Hepatocyte (in vitro differentiated cells): ENCODE measurements at regions not wholly inside any gene's neighbourhood (a gene's known extent, or its start where the extent isn't known, plus 50 kb on each side); places are given as distances from the start of the nearest gene placed in this dataset.
"Not testable (repeated sequence)": the region's sequence is repeated elsewhere in the genome, so short reads cannot be mapped to it uniquely, and the experiment has no call there.

ENCODE experiments used
- DNase-seq: peaks from one replicate; pipeline ENCODE4 v3.0.0-alpha.2; 2016; ENCODE audit warnings: low spot score
- H2AFZ ChIP-seq: fragments of 200-600 bp; sonication (generic); 2 replicates; pipeline ENCODE4 v1.6.0; 2016; ENCODE audit warnings: antibody characterized with exemption, mild to moderate bottlenecking
- H3K27ac ChIP-seq: fragments of 200-600 bp; sonication (generic); 2 replicates; pipeline ENCODE4 v1.5.1; 2016; ENCODE audit warnings: mild to moderate bottlenecking
- H3K27me3 ChIP-seq: fragments of 200-600 bp; sonication (generic); 2 replicates; pipeline ENCODE4 v1.6.1; 2016
- H3K36me3 ChIP-seq: fragments of 200-600 bp; sonication (generic); replicated peaks from 2 replicates; pipeline ENCODE4 v1.5.1; 2016; ENCODE audit warnings: low read depth; ENCODE audit not compliant: insufficient read depth
- H3K4me1 ChIP-seq: fragments of 200-600 bp; sonication (generic); 2 replicates; pipeline ENCODE4 v1.5.1; 2016; ENCODE audit warnings: mild to moderate bottlenecking, moderate library complexity; ENCODE audit not compliant: insufficient read depth
- H3K4me2 ChIP-seq: fragments of 200-600 bp; sonication (generic); 2 replicates; pipeline ENCODE4 v1.6.0; 2016
- H3K4me3 ChIP-seq: fragments of 200-600 bp; sonication (generic); 2 replicates; pipeline ENCODE4 v1.5.1; 2016; ENCODE audit warnings: mild to moderate bottlenecking
- H3K79me2 ChIP-seq: fragments of 200-600 bp; sonication (generic); 2 replicates; pipeline ENCODE4 v1.6.0; 2017; ENCODE audit warnings: mild to moderate bottlenecking
- H3K9me2 ChIP-seq: fragments of 200-600 bp; sonication (generic); replicated peaks from 2 replicates; pipeline ENCODE4 v1.6.0; 2017; ENCODE audit warnings: mild to moderate bottlenecking; ENCODE audit not compliant: insufficient read depth
- H3K9me3 ChIP-seq: fragments of 200-600 bp; sonication (generic); 2 replicates; pipeline ENCODE4 v1.5.1; 2016; ENCODE audit warnings: low read depth, mild to moderate bottlenecking
- H4K20me1 ChIP-seq: fragments of 200-600 bp; sonication (generic); 2 replicates; pipeline ENCODE4 v1.6.0; 2016; ENCODE audit warnings: mild to moderate bottlenecking; ENCODE audit not compliant: insufficient read depth, poor library complexity, severe bottlenecking
- EZH2 ChIP-seq: fragments of 200-600 bp; sonication (generic); IDR thresholded peaks from 2 replicates; pipeline ENCODE4 v1.6.1; 2016; ENCODE audit warnings: antibody characterized with exemption, mild to moderate bottlenecking, borderline replicate concordance
- EZH2phosphoT487 ChIP-seq: fragments of 200-600 bp; sonication (generic); IDR thresholded peaks from one replicate; pipeline ENCODE4 v1.6.1; 2018; ENCODE audit warnings: antibody characterized with exemption, mild to moderate bottlenecking, low read depth, moderate library complexity; ENCODE audit not compliant: unreplicated experiment, severe bottlenecking
- WGBS: methylation state at CpG from one replicate; pipeline ENCODE4 v1.1.6; 2016; ENCODE audit warnings: low lambda C conversion rate; ENCODE audit errors: missing lambda C conversion rate; 5-methylcytosine and 5-hydroxymethylcytosine counted together
- TF ChIP-seq, protein P1 (sequence below): fragments of 200-600 bp; sonication (generic); IDR thresholded peaks from 2 replicates; pipeline ENCODE4 v1.5.1; 2016; ENCODE audit warnings: antibody characterized with exemption, mild to moderate bottlenecking; ENCODE audit not compliant: poor library complexity

DNA sequence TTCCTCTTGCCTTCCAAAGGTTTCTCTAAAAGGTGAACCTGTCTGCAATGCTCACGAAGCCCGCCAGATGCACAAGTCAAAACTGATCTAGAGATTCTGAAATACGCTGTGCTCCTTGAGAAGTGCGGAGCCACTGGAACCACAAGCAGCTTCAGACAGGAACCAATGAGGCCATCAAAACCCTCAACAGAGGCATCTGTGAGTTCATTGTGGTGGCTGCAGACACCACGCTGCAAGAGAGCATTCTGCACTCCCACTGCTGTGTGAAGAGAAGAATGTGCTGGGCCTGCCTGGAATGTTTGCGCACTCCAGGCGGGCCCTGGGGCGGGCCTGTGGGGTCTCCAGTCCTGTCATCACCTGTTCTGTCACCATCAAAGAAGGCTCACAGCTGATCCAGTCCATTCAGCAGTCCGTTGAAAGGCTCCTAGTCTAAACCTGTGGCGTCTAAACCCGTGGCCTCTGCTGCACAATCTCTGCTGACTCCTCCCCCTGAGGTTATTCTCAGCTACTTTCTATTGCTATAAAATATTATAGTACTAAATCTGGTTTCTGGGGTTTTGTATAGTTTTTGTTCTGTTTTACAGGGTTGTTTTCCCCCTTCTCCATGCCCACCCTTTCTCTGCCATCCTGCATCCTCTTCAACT is 187.4 kb downstream of the FAM72C start:
- not testable (repeated sequence) for H3K4me1 ChIP-seq, H3K79me2 ChIP-seq, H3K9me3 ChIP-seq, H3K27ac ChIP-seq, H3K4me2 ChIP-seq, H2AFZ ChIP-seq, DNase-seq, H4K20me1 ChIP-seq, H3K36me3 ChIP-seq, H3K27me3 ChIP-seq, H3K9me2 ChIP-seq, H3K4me3 ChIP-seq
- 79% methylated on average over 4 of the region's 11 CpGs for WGBS

DNA sequence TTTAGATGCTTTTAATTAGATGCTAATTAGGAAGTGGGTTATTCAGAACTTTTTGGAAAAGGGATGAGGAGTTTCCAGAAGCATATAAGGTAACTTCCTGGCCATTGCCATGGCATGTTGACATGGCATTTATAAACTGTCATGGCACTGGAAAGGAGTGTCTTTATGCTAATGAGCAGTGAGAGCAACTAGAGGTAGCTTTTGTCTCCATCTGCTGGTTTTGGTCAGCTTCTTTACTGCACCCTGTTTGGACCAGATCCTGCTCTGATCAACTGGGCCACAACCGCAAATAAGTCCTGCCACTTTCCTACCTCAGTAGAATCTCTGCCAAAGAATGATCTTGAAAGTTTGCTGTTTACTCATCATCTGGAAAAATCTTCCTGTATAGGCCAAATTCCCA is 193.6 kb downstream of the FAM72C start:
- H2AFZ ChIP-seq, H3K4me3 ChIP-seq, H3K9me3 ChIP-seq, H3K4me2 ChIP-seq, H3K27me3 ChIP-seq, H3K79me2 ChIP-seq, H3K4me1 ChIP-seq, H3K9me2 ChIP-seq, H3K27ac ChIP-seq, H3K36me3 ChIP-seq, DNase-seq, H4K20me1 ChIP-seq: not testable (repeated sequence)
- no CpG with 5 or more reads among the region's 1 CpG for WGBS

DNA sequence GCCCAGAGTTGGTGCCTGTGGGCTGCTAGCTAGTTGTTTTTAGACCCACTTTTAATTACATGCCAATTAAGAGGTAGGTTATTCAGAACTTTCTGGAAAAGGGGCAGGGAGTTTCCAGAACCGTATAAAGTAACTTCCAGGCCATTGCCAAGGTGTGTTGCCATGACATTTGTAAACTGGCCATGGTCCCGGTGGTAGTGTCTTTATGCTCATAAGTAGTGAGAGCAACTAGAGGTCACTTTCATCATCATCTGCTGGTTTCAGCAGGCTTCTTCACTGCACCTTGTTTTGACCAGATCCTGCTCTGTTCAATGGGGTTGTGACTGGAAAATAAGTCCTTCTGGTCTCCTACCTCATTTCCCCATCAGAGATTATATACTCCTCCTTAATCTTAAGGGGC is 207.0 kb downstream of the FAM72C start:
- H3K9me2 ChIP-seq, H3K4me3 ChIP-seq, DNase-seq, H3K9me3 ChIP-seq, H2AFZ ChIP-seq, H3K27ac ChIP-seq, H3K4me1 ChIP-seq, H3K4me2 ChIP-seq, H3K27me3 ChIP-seq, H3K79me2 ChIP-seq, H4K20me1 ChIP-seq, H3K36me3 ChIP-seq: not testable (repeated sequence)
- 61% methylated on average over 2 of the region's 2 CpGs for WGBS

DNA sequence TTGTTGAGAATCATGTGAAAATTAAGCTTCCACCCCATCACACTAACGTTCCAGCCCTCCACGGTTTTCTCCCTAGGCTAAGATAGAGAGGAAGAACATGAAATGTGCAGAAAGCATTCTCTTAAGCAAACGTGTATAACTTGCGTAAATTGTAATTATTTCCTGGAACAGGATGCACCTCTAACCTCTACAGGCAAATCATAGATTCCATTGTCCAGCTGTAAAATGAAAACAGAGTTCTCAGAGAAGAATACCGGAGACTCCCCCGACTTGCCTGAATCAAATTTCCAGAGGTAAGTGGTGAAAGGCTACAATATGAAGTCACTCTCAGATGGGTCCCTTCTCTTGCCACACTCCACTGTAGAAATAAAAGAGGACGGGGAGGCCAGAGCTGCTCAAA is 211.4 kb downstream of the FAM72C start:
- H3K36me3 ChIP-seq, H3K4me1 ChIP-seq, H4K20me1 ChIP-seq, H3K27ac ChIP-seq, H3K9me2 ChIP-seq, H3K79me2 ChIP-seq, H3K4me3 ChIP-seq, DNase-seq, H2AFZ ChIP-seq, H3K27me3 ChIP-seq, H3K4me2 ChIP-seq, H3K9me3 ChIP-seq: not testable (repeated sequence)
- WGBS: 62% methylated on average over 7 of the region's 7 CpGs

DNA sequence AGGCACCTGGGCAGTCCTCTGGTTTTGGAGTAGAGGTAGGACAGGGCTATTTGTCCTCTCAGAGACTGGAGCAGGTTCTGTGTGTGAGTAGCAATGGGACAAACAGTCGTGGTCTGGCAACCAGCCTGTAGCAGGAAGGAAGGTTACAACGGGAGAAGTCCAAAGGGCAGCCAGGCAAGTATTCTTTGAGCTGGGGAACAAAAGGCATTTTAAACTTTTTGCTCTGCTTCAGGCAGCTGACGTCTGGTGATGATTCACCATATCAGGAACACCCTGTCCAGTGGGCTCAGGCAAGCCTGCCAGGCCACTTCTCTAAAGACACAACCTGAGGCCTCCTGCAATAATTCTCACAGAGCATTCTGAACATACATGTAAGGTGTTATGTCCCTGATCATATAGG is 215.8 kb downstream of the FAM72C start:
- WGBS: 36% methylated on average over 3 of the region's 3 CpGs
- not testable (repeated sequence) for H2AFZ ChIP-seq, H3K79me2 ChIP-seq, H3K9me3 ChIP-seq, H3K36me3 ChIP-seq, H4K20me1 ChIP-seq, H3K9me2 ChIP-seq, H3K4me3 ChIP-seq, H3K4me2 ChIP-seq, H3K27ac ChIP-seq, DNase-seq, H3K4me1 ChIP-seq, H3K27me3 ChIP-seq

DNA sequence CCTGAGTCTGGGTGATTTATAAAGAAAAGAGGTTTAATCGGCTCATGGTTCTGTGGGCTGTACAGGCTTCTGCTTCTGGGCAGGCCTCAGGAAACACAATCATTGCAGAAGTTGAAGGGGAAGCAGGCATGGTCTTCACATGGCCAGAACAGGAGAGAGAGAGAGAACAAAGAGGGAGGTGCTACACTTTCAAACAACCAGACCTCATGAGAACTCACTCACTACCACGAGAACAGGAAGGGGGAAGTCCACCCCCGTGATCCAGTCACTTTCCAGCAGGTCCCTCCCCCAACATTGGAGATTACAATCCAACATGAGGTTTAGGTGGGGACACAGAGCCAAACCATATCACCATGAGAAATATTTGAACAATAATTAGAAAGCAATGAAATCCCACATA is 222.9 kb downstream of the FAM72C start:
- Histone ChIP-seq H3K79me2 (no peaks in the 10 kb centered on the region), H3K36me3 (no peaks in the 10 kb centered on the region), H3K27ac (no peak overlapping the region), H3K9me3 (no peaks in the 10 kb centered on the region), H3K9me2 (no peaks in the 10 kb centered on the region), H3K4me3 (no peak overlapping the region), H2AFZ (no peak overlapping the region), H3K4me2 (no peak overlapping the region), H4K20me1 (no peaks in the 10 kb centered on the region), H3K4me1 (no peaks in the 10 kb centered on the region), H3K27me3 (no peaks in the 10 kb centered on the region)
- TF ChIP-seq EZH2 (no peak), EZH2phosphoT487 (no peak)
- TF ChIP-seq, protein P1, sequence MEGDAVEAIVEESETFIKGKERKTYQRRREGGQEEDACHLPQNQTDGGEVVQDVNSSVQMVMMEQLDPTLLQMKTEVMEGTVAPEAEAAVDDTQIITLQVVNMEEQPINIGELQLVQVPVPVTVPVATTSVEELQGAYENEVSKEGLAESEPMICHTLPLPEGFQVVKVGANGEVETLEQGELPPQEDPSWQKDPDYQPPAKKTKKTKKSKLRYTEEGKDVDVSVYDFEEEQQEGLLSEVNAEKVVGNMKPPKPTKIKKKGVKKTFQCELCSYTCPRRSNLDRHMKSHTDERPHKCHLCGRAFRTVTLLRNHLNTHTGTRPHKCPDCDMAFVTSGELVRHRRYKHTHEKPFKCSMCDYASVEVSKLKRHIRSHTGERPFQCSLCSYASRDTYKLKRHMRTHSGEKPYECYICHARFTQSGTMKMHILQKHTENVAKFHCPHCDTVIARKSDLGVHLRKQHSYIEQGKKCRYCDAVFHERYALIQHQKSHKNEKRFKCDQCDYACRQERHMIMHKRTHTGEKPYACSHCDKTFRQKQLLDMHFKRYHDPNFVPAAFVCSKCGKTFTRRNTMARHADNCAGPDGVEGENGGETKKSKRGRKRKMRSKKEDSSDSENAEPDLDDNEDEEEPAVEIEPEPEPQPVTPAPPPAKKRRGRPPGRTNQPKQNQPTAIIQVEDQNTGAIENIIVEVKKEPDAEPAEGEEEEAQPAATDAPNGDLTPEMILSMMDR: no peak
- WGBS: 72% methylated on average over 3 of the region's 3 CpGs
- DNase-seq: no peak
